Peyer's patch (tissue), 4 donors: ENCODE measurements at regions not wholly inside any gene's neighbourhood (a gene's known extent, or its start where the extent isn't known, plus 50 kb on each side); places are given as distances from the start of the nearest gene placed in this dataset.

ENCODE experiments used
- DNase-seq, 3 donors: peaks; one replicate each; pipeline ENCODE4 v3.0.0-alpha.2; 2017 to 2019
- H3K27ac ChIP-seq, 4 donors: fragments of 200-600 bp; sonication (generic); one replicate each; pipeline ENCODE4 v1.5.1; 2016 to 2019
- H3K27me3 ChIP-seq, 2 donors: fragments of 200-600 bp; sonication (generic); one replicate each; pipeline ENCODE4 v1.5.1; 2019
- H3K36me3 ChIP-seq, 3 donors: fragments of 200-600 bp; sonication (generic); one replicate each; pipeline ENCODE4 v1.5.1; 2016 to 2019
- H3K4me1 ChIP-seq, 4 donors: fragments of 200-600 bp; sonication (generic); one replicate each; pipeline ENCODE4 v1.5.1; 2016 to 2019
- H3K4me3 ChIP-seq, 4 donors: fragments of 200-600 bp; sonication (generic); 1 replicate in 3 of 4; 2 replicates in 1 of 4; pipeline ENCODE4 v1.5.1; 2016 to 2019; ENCODE audit warnings: mild to moderate bottlenecking in 1 of 4
- H3K9me3 ChIP-seq, 4 donors: fragments of 200-600 bp; sonication (generic); one replicate each; pipeline ENCODE4 v1.5.1; 2016 to 2019; ENCODE audit warnings: mild to moderate bottlenecking in 1 of 4
- POLR2A ChIP-seq, 2 donors: fragments of 450-650 bp; IDR thresholded peaks; one replicate each; pipeline ENCODE4 v1.5.1; 2017; ENCODE audit warnings: antibody characterized with exemption in 2 of 2, mild to moderate bottlenecking in 2 of 2, moderate library complexity in 2 of 2
- TF ChIP-seq, protein P1 (sequence below), 6 experiments: fragments of 450-650 bp in 4 of 6; fragments of 200-600 bp in 2 of 6; sonication (generic) in 1 of 6; IDR thresholded peaks; one replicate each; pipeline ENCODE4 v1.5.1; 2017 to 2019; ENCODE audit warnings: antibody characterized with exemption in 6 of 6, mild to moderate bottlenecking in 3 of 6, moderate library complexity in 1 of 6

DNA sequence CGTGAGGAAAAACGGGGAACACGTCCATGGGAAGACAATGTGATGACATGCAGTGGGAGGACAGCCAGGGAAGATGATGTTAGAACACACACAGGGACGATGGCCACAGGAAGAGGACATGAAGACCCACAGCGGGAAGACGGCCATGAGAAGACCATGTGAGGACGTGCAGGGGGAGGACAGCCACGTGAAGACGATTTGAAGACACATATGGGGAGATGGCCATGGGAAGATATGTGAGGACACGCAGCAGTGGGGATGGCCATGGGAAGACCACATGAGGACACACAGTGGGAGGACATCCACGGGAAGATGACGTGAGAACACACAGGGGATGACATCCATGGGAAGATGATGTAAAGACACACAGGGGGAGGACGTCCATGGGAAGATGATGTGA is 83.8 kb downstream of the UQCRFS1 start:
- DNase-seq, result no peak
- H3K4me1 ChIP-seq, result no peaks in the 10 kb centered on the region
- H3K27me3 ChIP-seq, result no peaks in the 10 kb centered on the region
- no peak for TF ChIP-seq POLR2A (IDR thresholded peaks at IDR 0.05)
- TF ChIP-seq, protein P1, sequence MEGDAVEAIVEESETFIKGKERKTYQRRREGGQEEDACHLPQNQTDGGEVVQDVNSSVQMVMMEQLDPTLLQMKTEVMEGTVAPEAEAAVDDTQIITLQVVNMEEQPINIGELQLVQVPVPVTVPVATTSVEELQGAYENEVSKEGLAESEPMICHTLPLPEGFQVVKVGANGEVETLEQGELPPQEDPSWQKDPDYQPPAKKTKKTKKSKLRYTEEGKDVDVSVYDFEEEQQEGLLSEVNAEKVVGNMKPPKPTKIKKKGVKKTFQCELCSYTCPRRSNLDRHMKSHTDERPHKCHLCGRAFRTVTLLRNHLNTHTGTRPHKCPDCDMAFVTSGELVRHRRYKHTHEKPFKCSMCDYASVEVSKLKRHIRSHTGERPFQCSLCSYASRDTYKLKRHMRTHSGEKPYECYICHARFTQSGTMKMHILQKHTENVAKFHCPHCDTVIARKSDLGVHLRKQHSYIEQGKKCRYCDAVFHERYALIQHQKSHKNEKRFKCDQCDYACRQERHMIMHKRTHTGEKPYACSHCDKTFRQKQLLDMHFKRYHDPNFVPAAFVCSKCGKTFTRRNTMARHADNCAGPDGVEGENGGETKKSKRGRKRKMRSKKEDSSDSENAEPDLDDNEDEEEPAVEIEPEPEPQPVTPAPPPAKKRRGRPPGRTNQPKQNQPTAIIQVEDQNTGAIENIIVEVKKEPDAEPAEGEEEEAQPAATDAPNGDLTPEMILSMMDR (IDR thresholded peaks at IDR 0.05), result no peak
- H3K27ac ChIP-seq, result no peak overlapping the region
- peaks cover 0 to 7% (median 2%) of the 10 kb centered on the region in 4 donors for H3K9me3 ChIP-seq
- H3K36me3 ChIP-seq, result no peaks in the 10 kb centered on the region
- no peak overlapping the region for H3K4me3 ChIP-seq

DNA sequence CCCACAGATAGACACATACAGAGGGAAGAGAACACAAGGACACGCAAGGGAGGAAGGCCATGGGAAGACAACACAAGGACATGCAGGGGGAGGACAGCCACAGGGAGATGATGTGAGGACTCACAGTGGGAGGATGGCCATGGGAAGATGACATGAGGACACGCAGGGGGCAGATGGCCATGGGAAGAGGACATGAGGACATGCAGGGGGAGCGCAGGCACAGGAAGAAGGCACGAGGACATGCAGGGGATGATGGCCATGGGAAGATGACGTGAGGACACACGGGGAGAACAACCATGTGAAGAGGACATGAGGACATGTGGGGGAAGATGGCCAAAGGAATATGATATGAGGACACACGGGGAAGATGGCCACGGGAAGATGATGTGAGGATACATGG is 84.7 kb downstream of the UQCRFS1 start:
- no peak overlapping the region for H3K4me3 ChIP-seq
- no peak for DNase-seq
- H3K27me3 ChIP-seq, result no peaks in the 10 kb centered on the region
- no peaks in the 10 kb centered on the region for H3K36me3 ChIP-seq
- TF ChIP-seq, protein P1 (IDR thresholded peaks at IDR 0.05), result no peak
- no peak for TF ChIP-seq POLR2A (IDR thresholded peaks at IDR 0.05)
- H3K9me3 ChIP-seq, result peaks cover 0 to 5% (median 2%) of the 10 kb centered on the region in 4 donors
- no peak overlapping the region for H3K27ac ChIP-seq
- H3K4me1 ChIP-seq, result no peaks in the 10 kb centered on the region

DNA sequence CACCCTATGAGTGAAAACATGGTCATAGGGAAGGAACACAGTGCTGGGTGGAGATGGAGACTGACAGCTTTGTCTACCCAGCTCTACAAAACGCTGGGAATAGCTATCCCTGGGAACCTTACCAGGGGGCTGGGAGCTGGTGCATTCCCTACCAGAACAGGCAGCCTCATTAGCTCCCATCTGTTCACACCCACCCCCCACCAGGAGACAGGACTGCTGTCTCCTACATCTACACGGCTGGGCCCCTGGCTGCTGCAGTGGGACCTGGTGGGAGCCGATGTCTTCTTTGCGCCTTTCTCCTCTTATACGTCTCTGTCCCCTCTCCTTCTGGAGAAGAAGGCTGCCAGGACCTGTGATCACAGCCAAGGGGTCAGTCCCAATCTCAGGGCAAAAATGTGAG is 90.8 kb downstream of the UQCRFS1 start:
- no peaks in the 10 kb centered on the region for H3K9me3 ChIP-seq
- no peaks in the 10 kb centered on the region for H3K36me3 ChIP-seq
- H3K27me3 ChIP-seq, result no peaks in the 10 kb centered on the region
- no peak overlapping the region for H3K4me3 ChIP-seq
- TF ChIP-seq, protein P1 (IDR thresholded peaks at IDR 0.05), result no peak
- no peak for TF ChIP-seq POLR2A (IDR thresholded peaks at IDR 0.05)
- DNase-seq, result no peak
- H3K4me1 ChIP-seq, result no peaks in the 10 kb centered on the region
- H3K27ac ChIP-seq, result no peak overlapping the region

DNA sequence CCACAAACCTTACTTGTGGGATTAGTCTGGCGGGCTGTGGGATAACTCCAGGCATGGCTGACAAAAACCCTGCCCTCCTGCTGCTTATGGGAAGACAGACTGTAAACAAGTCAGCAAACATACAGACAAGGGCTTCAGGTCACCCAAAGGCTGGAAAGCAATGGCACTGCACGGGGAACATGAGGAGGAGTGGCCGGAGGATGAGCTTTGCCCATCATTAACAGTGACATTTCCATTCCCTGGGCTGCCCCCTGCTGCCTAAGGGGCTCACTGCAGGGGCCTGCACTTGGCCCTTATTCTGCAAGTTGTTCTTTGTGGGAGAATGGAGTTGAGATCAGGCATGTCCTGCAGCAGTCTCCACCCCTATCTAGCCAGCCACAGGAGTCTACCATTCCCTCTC is 91.3 kb downstream of the UQCRFS1 start:
- no peaks in the 10 kb centered on the region for H3K9me3 ChIP-seq
- H3K4me3 ChIP-seq, result no peak overlapping the region
- no peaks in the 10 kb centered on the region for H3K36me3 ChIP-seq
- no peak for TF ChIP-seq POLR2A (IDR thresholded peaks at IDR 0.05)
- TF ChIP-seq, protein P1 (IDR thresholded peaks at IDR 0.05), result no peak
- H3K4me1 ChIP-seq, result no peaks in the 10 kb centered on the region
- DNase-seq, result no peak
- no peaks in the 10 kb centered on the region for H3K27me3 ChIP-seq
- H3K27ac ChIP-seq, result no peak overlapping the region

DNA sequence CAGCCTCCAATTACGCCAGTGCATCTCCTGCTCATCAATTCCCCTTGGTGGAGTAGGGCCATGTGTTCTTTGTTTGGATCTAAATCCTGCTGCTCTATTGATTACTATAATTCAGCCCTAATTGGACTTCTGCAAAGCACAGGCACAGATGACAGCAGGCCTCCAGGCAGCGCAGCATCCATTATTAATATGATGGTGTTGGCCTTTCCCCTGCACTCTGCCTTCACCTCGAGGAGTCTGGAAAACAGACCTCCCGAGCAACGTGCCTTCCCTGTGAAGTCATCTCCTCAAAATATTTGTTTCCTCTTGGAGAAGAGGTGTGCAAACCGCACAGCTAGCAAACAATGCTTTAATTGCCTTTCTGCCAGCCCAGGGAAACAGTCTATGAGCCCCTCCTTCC is 92.5 kb downstream of the UQCRFS1 start:
- Histone ChIP-seq H3K27me3 (no peaks in the 10 kb centered on the region), H3K9me3 (no peaks in the 10 kb centered on the region), H3K4me3 (no peak overlapping the region), H3K4me1 (no peaks in the 10 kb centered on the region), H3K27ac (no peak overlapping the region), H3K36me3 (no peaks in the 10 kb centered on the region)
- TF ChIP-seq POLR2A (IDR thresholded peaks at IDR 0.05), result no peak
- TF ChIP-seq, protein P1 (IDR thresholded peaks at IDR 0.05), result no peak
- no peak for DNase-seq

DNA sequence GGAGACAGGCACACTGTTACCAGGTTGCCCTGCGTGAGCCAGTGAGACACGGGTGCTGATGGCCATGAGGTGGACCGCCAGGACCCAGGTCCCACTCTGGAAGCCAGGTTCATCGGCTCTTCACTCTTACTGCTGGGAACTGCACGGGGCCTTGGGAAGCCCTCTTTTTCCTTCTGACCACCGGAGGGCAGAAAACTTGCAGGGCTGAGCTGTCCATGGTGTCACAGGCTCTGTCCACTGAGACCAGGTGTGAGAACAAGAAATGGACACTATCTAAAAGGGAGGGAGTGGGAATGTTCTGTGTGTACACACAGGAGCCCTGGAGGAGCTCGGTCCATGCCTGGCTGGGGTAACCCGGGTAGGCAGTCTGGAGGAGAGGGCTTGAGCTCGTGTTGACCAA is 93.4 kb downstream of the UQCRFS1 start:
- no peak for TF ChIP-seq POLR2A (IDR thresholded peaks at IDR 0.05)
- TF ChIP-seq, protein P1 (IDR thresholded peaks at IDR 0.05), result no peak
- no peaks in the 10 kb centered on the region for H3K9me3 ChIP-seq
- H3K4me3 ChIP-seq, result no peak overlapping the region
- H3K27me3 ChIP-seq, result no peaks in the 10 kb centered on the region
- no peaks in the 10 kb centered on the region for H3K36me3 ChIP-seq
- no peaks in the 10 kb centered on the region for H3K4me1 ChIP-seq
- H3K27ac ChIP-seq, result no peak overlapping the region
- no peak for DNase-seq
